H1 (cell line): ENCODE measurements at regions not wholly inside any gene's neighbourhood (a gene's known extent, or its start where the extent isn't known, plus 50 kb on each side); places are given as distances from the start of the nearest gene placed in this dataset.

Source experiments
- CTCF ChIA-PET: fragments of 300-600 bp; sonication (Branson Sonifier 250); formaldehyde crosslinking; loops from one replicate; lab custom pipeline; 2021; ENCODE audit not compliant: partially characterized antibody; lab: Charles Lee
- POLR2A ChIA-PET: fragments of 300-600 bp; sonication (Branson Sonifier 250); formaldehyde crosslinking; loops from one replicate; lab custom pipeline; 2021; ENCODE audit warnings: inconsistent platforms; ENCODE audit not compliant: partially characterized antibody; lab: Charles Lee
- DNase-seq, 2 experiments: peaks; one replicate each; pipeline versions ENCODE4 v3.0.0 to v3.0.0-alpha.2; 2010 to 2022; ENCODE audit warnings: low spot score in 2 of 2, low read depth in 1 of 2, mixed read lengths in 1 of 2
- FAIRE-seq: peaks from 2 replicates; lab custom pipeline; 2011; peaks lifted over from hg19 to GRCh38; lab: Jason Lieb, UNC
- H2AFZ ChIP-seq: 2 replicates; pipeline ENCODE4 v1.8.1; 2012; ENCODE audit warnings: low read length, inconsistent platforms
- H2AK5ac ChIP-seq: 2 replicates; pipeline ENCODE4 v1.6.1; 2013; ENCODE audit warnings: low read depth, low read length
- H2BK120ac ChIP-seq: replicated peaks from 2 replicates; pipeline ENCODE3; 2013; ENCODE audit warnings: low read depth, low read length, inconsistent platforms
- H2BK12ac ChIP-seq: 2 replicates; pipeline ENCODE4 v1.6.1; 2013; ENCODE audit warnings: low read depth, low read length
- H2BK15ac ChIP-seq: 2 replicates; pipeline ENCODE4 v1.6.1; 2013; ENCODE audit warnings: low read length
- H2BK20ac ChIP-seq: 2 replicates; pipeline ENCODE4 v1.6.1; 2013; ENCODE audit warnings: low read length
- H2BK5ac ChIP-seq: 2 replicates; pipeline ENCODE4 v1.6.1; 2013; ENCODE audit warnings: low read depth, low read length
- H3K14ac ChIP-seq: 2 replicates; pipeline ENCODE4 v1.6.1; 2013; ENCODE audit warnings: inconsistent platforms; ENCODE audit not compliant: insufficient read length
- H3K18ac ChIP-seq: 2 replicates; pipeline ENCODE4 v1.6.1; 2013; ENCODE audit warnings: low read length; ENCODE audit errors: extremely low read depth
- H3K23ac ChIP-seq: 2 replicates; pipeline ENCODE4 v1.6.1; 2013; ENCODE audit warnings: inconsistent platforms; ENCODE audit not compliant: insufficient read length
- H3K23me2 ChIP-seq: 2 replicates; pipeline ENCODE4 v1.6.1; 2013; ENCODE audit warnings: low read depth, low read length
- H3K27ac ChIP-seq: 2 replicates; pipeline ENCODE4 v1.6.1; 2011; ENCODE audit warnings: low read depth, low read length, inconsistent platforms
- H3K27me3 ChIP-seq, 4 experiments: replicated peaks in 1 of 4; 1 replicate in 1 of 4; 2 replicates in 3 of 4; pipeline versions ENCODE4 v1.6.1 to v1.8.1; 2011 to 2013; ENCODE audit warnings: low read length in 3 of 4, mild to moderate bottlenecking in 3 of 4, inconsistent platforms in 2 of 4, mixed read lengths in 2 of 4, moderate library complexity in 1 of 4; ENCODE audit not compliant: control insufficient read depth in 3 of 4, insufficient read depth in 3 of 4; ENCODE audit errors: extremely low read depth in 1 of 4
- H3K36me3 ChIP-seq, 4 experiments: 2 replicates each; pipeline versions ENCODE4 v1.6.1 to v1.8.1; 2011 to 2013; ENCODE audit warnings: mild to moderate bottlenecking in 4 of 4, low read length in 3 of 4, moderate library complexity in 2 of 4, control low read depth in 1 of 4, inconsistent platforms in 1 of 4; ENCODE audit not compliant: insufficient read depth in 4 of 4, control insufficient read depth in 2 of 4
- H3K4ac ChIP-seq: replicated peaks from 2 replicates; pipeline ENCODE3; 2013; ENCODE audit warnings: low read length, low read depth, mixed read lengths, inconsistent platforms; ENCODE audit not compliant: insufficient read length
- H3K4me1 ChIP-seq, 4 experiments: replicated peaks in 1 of 4; 1 replicate in 1 of 4; 2 replicates in 3 of 4; pipeline versions ENCODE4 v1.6.1 to v1.8.1; 2011 to 2013; ENCODE audit warnings: low read length in 3 of 4, inconsistent platforms in 2 of 4, mixed read lengths in 1 of 4; ENCODE audit not compliant: insufficient read depth in 4 of 4, control insufficient read depth in 3 of 4
- H3K4me2 ChIP-seq, 2 experiments: 2 replicates each; pipeline versions ENCODE4 v1.6.1 to v1.8.1; 2011 to 2013; ENCODE audit warnings: low read depth in 2 of 2, low read length in 2 of 2, control low read depth in 1 of 2, inconsistent platforms in 1 of 2, mild to moderate bottlenecking in 1 of 2; ENCODE audit not compliant: insufficient read depth in 1 of 2
- H3K4me3 ChIP-seq, 4 experiments: fragments of 200-600, 300-600 bp in 1 of 4; sonication (generic), shearing (Covaris generic), sonication (Bioruptor Twin) in 1 of 4; 2 replicates each; pipeline versions ENCODE4 v1.5.1 to v1.8.1; 2011 to 2016; ENCODE audit warnings: low read length in 4 of 4, low read depth in 3 of 4, control low read depth in 2 of 4, inconsistent platforms in 2 of 4, mild to moderate bottlenecking in 2 of 4, mixed read lengths in 1 of 4, moderate library complexity in 1 of 4; ENCODE audit not compliant: insufficient read depth in 2 of 4; ENCODE audit errors: extremely low read depth in 1 of 4
- H3K56ac ChIP-seq: replicated peaks from 2 replicates; pipeline ENCODE3; 2013; ENCODE audit warnings: low read depth, mild to moderate bottlenecking, mixed read lengths, low read length, inconsistent platforms; ENCODE audit not compliant: insufficient read length
- H3K79me1 ChIP-seq: 2 replicates; pipeline ENCODE4 v1.6.1; 2013; ENCODE audit warnings: low read depth, low read length, control low read depth
- H3K79me2 ChIP-seq, 2 experiments: 2 replicates each; pipeline versions ENCODE4 v1.6.1 to v1.8.1; 2012 to 2013; ENCODE audit warnings: low read length in 2 of 2, mild to moderate bottlenecking in 2 of 2, inconsistent platforms in 1 of 2; ENCODE audit not compliant: insufficient read depth in 2 of 2, control insufficient read depth in 1 of 2
- H3K9ac ChIP-seq, 4 experiments: replicated peaks in 1 of 4; 1 replicate in 1 of 4; 2 replicates in 3 of 4; pipeline versions ENCODE4 v1.6.1 to v1.8.1; 2011 to 2013; ENCODE audit warnings: low read depth in 3 of 4, low read length in 3 of 4, control low read depth in 2 of 4, mild to moderate bottlenecking in 2 of 4, moderate library complexity in 2 of 4, inconsistent platforms in 1 of 4; ENCODE audit errors: extremely low read depth in 1 of 4
- H3K9me3 ChIP-seq, 2 experiments: 2 replicates each; pipeline versions ENCODE4 v1.6.1 to v1.8.1; 2012 to 2013; ENCODE audit warnings: mild to moderate bottlenecking in 2 of 2, moderate library complexity in 2 of 2, control low read depth in 1 of 2, inconsistent platforms in 1 of 2, low read depth in 1 of 2, low read length in 1 of 2, mixed read lengths in 1 of 2; ENCODE audit not compliant: insufficient read depth in 2 of 2
- H4K20me1 ChIP-seq, 2 experiments: replicated peaks in 1 of 2; 2 replicates each; pipeline versions ENCODE3 to v1.8.1; 2011 to 2013; ENCODE audit warnings: inconsistent platforms in 2 of 2, low read length in 2 of 2, mild to moderate bottlenecking in 1 of 2; ENCODE audit not compliant: insufficient read depth in 2 of 2, control insufficient read depth in 1 of 2
- H4K5ac ChIP-seq: 2 replicates; pipeline ENCODE4 v1.6.1; 2013; ENCODE audit warnings: low read length, low read depth, mixed read lengths, inconsistent platforms; ENCODE audit not compliant: insufficient read length
- H4K8ac ChIP-seq: 2 replicates; pipeline ENCODE4 v1.8.0; 2013; ENCODE audit warnings: mild to moderate bottlenecking, moderate library complexity, low read length, inconsistent platforms; ENCODE audit not compliant: insufficient read depth; ENCODE audit errors: extremely low read depth
- H4K91ac ChIP-seq: replicated peaks from 2 replicates; pipeline ENCODE3; 2013; ENCODE audit warnings: low read length, mixed read lengths, inconsistent platforms; ENCODE audit not compliant: insufficient read length
- ATF2 ChIP-seq: IDR thresholded peaks from 2 replicates; pipeline ENCODE4 v1.6.1; 2012; ENCODE audit warnings: low read length, inconsistent platforms
- SRF ChIP-seq: IDR thresholded peaks from 2 replicates; pipeline ENCODE4 v1.6.1; 2011; ENCODE audit warnings: mild to moderate bottlenecking, low read depth, low read length, moderate library complexity
- ZNF274 ChIP-seq: IDR thresholded peaks from 2 replicates; pipeline ENCODE4 v1.7.0; 2012; ENCODE audit warnings: low read length, borderline replicate concordance; ENCODE audit errors: extremely low read depth
- WGBS, 2 experiments: shearing (Covaris generic) in 1 of 2; methylation state at CpG; one replicate each; pipeline versions ENCODE4 v1.1.6 to v1.1.7; 2013 to 2015; ENCODE audit warnings: low lambda C conversion rate in 2 of 2, mixed read lengths in 2 of 2, inconsistent platforms in 1 of 2, low coverage in 1 of 2, missing lambda C conversion rate in 1 of 2; ENCODE audit not compliant: insufficient replicate concordance in 2 of 2, insufficient coverage in 1 of 2, insufficient read length in 1 of 2; ENCODE audit errors: extremely low coverage in 1 of 2, missing lambda C conversion rate in 1 of 2; 5-methylcytosine and 5-hydroxymethylcytosine counted together

GRCh38 chr20:4076671-4077070, 61.3 kb upstream of the RNF24 start:
- ChIA-PET POLR2A (interaction anchor here (1.1 kb wide), 1 partner anchor 186 kb away, joined by 3 read pairs; no protein-coding TSS in a partner anchor), CTCF (interaction anchor here (1.0 kb wide), 1 partner anchor 9 kb away, joined by 3 read pairs; no protein-coding TSS in a partner anchor)
- Histone ChIP-seq H3K36me3 (no peaks in the 10 kb centered on the region), H3K4ac (no peak overlapping the region), H2BK120ac (no peak overlapping the region), H2BK12ac (no peak overlapping the region), H4K8ac (no peak overlapping the region), H2BK5ac (no peak overlapping the region), H2BK15ac (no peak overlapping the region), H2BK20ac (no peak overlapping the region), H3K9me3 (no peaks in the 10 kb centered on the region), H3K27me3 (no peaks in the 10 kb centered on the region), H2AK5ac (no peak overlapping the region), H4K20me1 (no peaks in the 10 kb centered on the region), H3K4me3 (no peak overlapping the region), H2AFZ (no peak overlapping the region), H3K56ac (no peak overlapping the region), H3K79me1 (no peaks in the 10 kb centered on the region), H4K5ac (no peak overlapping the region), H3K4me2 (no peak overlapping the region), H3K23me2 (no peaks in the 10 kb centered on the region), H3K18ac (no peak overlapping the region), H3K79me2 (no peaks in the 10 kb centered on the region), H3K4me1 (peaks cover 0 to 3% (median 0%) of the 10 kb centered on the region in 4 experiments; a peak in 1 of 7 replicates), H4K91ac (no peak overlapping the region), H3K14ac (no peak overlapping the region), H3K27ac (no peak overlapping the region), H3K9ac (no peak overlapping the region), H3K23ac (no peak overlapping the region)
- 90% methylated on average over 3 of the region's 3 CpGs; no CpG with 5 or more reads in 1 of the 2 experiments for WGBS, 2 experiments
- TF ChIP-seq ATF2 = no peak
- no peak for TF ChIP-seq ZNF274
- TF ChIP-seq SRF = no peak
- DNase-seq (no peak), FAIRE-seq (no peak)
